Lower leg skin (tissue), 3 donors: ENCODE measurements at regions not wholly inside any gene's neighbourhood (a gene's known extent, or its start where the extent isn't known, plus 50 kb on each side); places are given as distances from the start of the nearest gene placed in this dataset.

Source experiments
- POLR2A ChIP-seq, 2 donors: fragments of 450-650 bp; IDR thresholded peaks; one replicate each; pipeline ENCODE4 v1.6.1; 2016 to 2017; ENCODE audit warnings: antibody characterized with exemption in 2 of 2, mild to moderate bottlenecking in 1 of 2, moderate library complexity in 1 of 2
- TF ChIP-seq, protein P1 (sequence below), 3 donors: fragments of 450-650 bp; IDR thresholded peaks; one replicate each; pipeline ENCODE4 v1.5.1; 2016; ENCODE audit warnings: antibody characterized with exemption in 3 of 3, mild to moderate bottlenecking in 3 of 3, moderate library complexity in 2 of 3

DNA sequence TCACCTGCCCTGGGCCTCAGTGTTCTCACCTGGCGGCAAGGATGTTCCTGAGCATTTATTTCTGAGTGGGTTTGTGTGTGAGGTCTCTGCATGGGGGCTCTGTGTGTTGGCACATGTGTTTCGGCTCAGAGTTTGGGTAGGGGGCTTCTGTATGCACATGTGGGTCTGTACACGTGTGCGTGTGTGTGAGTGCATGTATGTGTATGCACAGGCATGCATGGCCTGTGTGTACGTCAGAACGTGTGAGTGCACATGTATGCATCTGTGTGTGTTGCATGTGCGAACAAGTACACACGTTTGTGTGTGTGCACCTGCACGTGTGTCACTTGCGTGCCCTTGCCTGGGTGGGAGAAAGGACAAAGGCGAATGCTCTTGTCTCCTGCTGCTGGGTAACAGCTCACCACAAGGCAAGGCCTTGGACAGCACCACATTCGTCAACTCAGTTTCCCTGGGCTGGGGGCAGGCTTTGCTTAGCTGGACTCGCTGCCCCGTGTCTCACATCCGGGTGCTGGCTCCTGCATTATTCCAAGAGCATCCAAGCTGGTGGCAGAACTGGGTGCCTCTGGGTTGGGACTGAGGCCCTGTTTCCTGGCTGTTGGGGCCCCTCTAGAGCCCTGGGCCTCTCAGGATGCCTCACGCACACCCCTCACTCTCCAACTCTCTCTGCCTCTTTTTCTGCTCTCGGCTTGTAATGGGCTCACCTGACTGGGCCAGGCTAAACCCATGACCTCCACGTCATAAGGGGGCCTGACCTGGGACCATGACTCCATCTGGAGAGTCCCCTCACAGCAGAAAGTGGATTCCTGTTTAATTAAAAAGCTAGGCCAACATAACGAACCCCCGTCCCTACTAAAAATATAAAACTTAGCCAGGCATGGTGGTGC is 153.6 kb upstream of the C14orf180 start:
- no peak for TF ChIP-seq POLR2A (IDR thresholded peaks at IDR 0.05)
- TF ChIP-seq, protein P1, sequence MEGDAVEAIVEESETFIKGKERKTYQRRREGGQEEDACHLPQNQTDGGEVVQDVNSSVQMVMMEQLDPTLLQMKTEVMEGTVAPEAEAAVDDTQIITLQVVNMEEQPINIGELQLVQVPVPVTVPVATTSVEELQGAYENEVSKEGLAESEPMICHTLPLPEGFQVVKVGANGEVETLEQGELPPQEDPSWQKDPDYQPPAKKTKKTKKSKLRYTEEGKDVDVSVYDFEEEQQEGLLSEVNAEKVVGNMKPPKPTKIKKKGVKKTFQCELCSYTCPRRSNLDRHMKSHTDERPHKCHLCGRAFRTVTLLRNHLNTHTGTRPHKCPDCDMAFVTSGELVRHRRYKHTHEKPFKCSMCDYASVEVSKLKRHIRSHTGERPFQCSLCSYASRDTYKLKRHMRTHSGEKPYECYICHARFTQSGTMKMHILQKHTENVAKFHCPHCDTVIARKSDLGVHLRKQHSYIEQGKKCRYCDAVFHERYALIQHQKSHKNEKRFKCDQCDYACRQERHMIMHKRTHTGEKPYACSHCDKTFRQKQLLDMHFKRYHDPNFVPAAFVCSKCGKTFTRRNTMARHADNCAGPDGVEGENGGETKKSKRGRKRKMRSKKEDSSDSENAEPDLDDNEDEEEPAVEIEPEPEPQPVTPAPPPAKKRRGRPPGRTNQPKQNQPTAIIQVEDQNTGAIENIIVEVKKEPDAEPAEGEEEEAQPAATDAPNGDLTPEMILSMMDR (IDR thresholded peaks at IDR 0.05): no peak
